Kidney epithelial cell (primary cell): ENCODE measurements at regions not wholly inside any gene's neighbourhood (a gene's known extent, or its start where the extent isn't known, plus 50 kb on each side); places are given as distances from the start of the nearest gene placed in this dataset.
A peak's percentile ranks its signal among the peaks of the same experiment; 100 is the strongest.

ENCODE experiments used
- DNase-seq: peaks from one replicate; pipeline ENCODE4 v3.0.0-alpha.2; 2010; ENCODE audit warnings: low read depth
- H3K27me3 ChIP-seq: 2 replicates; pipeline ENCODE4 v1.6.0; 2011; ENCODE audit warnings: low read length; ENCODE audit not compliant: control insufficient read depth, insufficient read depth
- H3K36me3 ChIP-seq: 2 replicates; pipeline ENCODE4 v1.5.1; 2011; ENCODE audit warnings: low read length; ENCODE audit not compliant: control insufficient read depth, insufficient read depth
- H3K4me3 ChIP-seq: 2 replicates; pipeline ENCODE4 v1.5.1; 2011; ENCODE audit warnings: low read depth, mild to moderate bottlenecking, control low read depth, low read length
- TF ChIP-seq, protein P1 (sequence below): IDR thresholded peaks from 2 replicates; pipeline ENCODE4 v1.5.1; 2011; ENCODE audit warnings: mild to moderate bottlenecking, moderate library complexity, low read length, control low read depth, inconsistent platforms; ENCODE audit not compliant: insufficient read depth, poor library complexity, severe bottlenecking

DNA sequence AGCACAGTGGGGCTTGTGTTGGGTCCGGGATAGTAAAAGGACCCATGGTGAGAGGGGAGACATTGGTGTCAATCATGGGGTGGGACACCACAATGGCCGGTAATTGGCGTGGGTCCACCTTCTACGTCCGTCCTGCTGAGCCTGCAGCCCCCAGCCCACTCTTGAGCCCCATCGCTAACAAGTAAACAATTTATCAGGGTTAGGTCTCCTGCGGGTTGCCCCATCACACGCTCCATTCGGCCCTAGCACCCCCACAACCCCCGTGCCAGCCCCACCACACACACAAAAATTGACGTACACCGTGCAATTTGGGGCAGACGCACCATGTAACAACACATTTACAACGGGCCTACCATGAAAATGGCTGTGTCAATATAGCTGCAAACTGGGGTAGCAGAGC is 86.5 kb upstream of the HTATIP2 start:
- TF ChIP-seq, protein P1, sequence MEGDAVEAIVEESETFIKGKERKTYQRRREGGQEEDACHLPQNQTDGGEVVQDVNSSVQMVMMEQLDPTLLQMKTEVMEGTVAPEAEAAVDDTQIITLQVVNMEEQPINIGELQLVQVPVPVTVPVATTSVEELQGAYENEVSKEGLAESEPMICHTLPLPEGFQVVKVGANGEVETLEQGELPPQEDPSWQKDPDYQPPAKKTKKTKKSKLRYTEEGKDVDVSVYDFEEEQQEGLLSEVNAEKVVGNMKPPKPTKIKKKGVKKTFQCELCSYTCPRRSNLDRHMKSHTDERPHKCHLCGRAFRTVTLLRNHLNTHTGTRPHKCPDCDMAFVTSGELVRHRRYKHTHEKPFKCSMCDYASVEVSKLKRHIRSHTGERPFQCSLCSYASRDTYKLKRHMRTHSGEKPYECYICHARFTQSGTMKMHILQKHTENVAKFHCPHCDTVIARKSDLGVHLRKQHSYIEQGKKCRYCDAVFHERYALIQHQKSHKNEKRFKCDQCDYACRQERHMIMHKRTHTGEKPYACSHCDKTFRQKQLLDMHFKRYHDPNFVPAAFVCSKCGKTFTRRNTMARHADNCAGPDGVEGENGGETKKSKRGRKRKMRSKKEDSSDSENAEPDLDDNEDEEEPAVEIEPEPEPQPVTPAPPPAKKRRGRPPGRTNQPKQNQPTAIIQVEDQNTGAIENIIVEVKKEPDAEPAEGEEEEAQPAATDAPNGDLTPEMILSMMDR, result no peak
- no peak overlapping the region for H3K4me3 ChIP-seq
- DNase-seq, result no peak
- no peaks in the 10 kb centered on the region for H3K27me3 ChIP-seq
- H3K36me3 ChIP-seq, result no peaks in the 10 kb centered on the region

DNA sequence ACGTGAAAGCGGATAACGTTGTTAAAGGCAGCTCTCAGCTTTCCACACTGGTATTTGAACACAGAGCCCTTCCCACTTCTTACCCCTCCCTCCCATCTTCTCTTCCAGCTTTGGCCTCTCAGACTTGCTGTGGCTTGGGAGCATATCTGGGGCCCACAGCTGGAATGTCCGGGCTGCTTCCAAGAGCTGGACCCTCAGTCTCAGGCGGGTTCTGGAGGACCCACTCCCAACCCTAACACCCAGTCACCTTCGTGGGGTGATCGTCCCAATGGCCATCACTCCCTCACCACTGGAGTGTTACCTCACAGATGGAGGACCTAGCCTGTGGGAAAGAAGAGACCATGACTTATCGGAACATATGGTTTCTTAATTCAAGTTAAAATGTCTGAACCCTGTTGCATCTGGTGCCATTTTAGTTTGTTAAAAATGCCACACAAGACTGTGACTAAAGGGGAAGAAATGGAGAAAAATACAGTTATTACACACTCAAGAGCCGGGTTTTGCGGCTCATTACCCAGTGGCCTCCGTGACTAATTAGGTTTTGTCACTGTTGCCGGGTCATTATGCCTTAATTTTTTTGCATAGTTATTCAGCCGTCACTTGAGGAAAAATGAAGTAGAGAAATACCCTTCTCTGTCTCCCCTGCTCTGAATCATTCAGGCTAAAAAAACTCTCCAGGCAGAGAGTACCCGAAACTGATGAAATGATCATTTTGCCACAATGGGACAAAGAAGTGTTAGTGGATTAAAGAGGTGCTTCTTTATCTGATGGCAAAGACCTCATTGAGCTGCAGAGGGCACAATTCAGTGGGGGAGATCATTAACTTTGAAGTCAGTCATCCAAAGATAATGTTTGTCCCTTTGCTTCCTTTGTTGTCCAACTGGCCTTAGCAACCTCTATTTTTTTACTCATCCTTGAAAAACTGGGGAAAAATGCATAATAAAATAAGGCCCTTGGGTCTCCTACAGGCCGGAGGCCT is 87.2 kb upstream of the HTATIP2 start:
- Histone ChIP-seq H3K4me3 (no peak overlapping the region), H3K36me3 (no peaks in the 10 kb centered on the region), H3K27me3 (no peaks in the 10 kb centered on the region)
- TF ChIP-seq, protein P1, result no peak
- DNase-seq, result peak; percentile 31

DNA sequence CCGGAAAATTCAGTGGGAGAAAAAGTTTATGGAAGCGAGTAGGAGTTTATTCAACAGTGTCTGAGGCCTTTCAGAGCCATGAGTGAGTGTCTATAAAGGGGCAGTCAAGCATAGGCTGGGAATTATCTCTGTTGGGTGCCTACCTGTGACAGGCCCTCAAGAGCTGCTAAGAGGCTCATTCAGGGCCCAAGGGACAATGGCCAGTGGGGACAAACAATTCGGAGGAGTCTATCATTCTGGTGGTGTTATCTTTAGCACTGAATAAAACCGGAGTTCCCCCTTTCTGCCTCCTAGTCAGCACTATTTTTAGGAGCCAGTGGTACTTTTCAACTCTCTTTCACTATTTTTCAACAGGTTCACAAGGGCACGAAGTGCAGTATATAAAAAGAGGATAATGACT is 89.5 kb upstream of the HTATIP2 start:
- H3K36me3 ChIP-seq, result no peaks in the 10 kb centered on the region
- TF ChIP-seq, protein P1, result no peak
- no peak for DNase-seq
- H3K27me3 ChIP-seq, result peaks cover 2% of the 10 kb centered on the region
- H3K4me3 ChIP-seq, result no peak overlapping the region

DNA sequence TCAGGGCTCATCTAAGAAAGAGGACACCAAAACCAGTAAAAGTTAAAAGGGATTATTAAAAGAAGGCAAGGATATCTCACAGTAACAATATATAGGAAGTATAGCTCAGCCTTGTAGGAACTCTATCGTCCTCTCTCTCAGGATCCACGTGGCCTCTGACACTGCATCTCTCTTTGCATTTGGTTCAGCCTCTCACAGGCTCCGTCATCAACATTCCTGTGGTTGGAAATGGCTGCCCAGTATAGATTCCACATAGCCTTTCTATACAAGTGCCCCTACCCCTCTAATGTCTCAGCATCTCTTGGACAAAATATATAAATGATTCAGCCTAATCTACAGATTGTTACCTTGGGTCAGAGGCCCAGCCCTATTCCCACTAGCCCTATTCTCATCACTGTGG is 101.3 kb upstream of the DBX1 start:
- Histone ChIP-seq H3K4me3 (no peak overlapping the region), H3K36me3 (no peaks in the 10 kb centered on the region), H3K27me3 (peaks cover 3% of the 10 kb centered on the region)
- TF ChIP-seq, protein P1, result no peak
- DNase-seq, result no peak

DNA sequence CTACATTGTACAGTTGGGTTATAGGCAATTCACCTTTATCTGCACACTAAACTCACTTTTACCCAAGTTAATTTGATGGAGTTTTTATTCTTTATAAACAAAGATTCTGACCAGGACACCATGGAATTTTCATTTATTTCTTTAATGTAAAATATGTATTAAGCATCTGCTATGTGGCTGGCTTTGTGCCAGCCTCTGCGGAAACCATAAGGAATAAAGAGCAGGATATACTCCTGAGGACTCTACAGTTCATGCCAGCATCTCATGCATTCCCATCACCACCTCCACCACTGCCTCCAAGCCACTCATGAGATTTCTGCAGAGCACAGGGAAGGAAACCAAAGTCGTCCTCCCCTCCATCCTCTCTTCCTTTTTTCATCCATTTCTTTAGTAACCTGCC is 100.0 kb upstream of the DBX1 start:
- DNase-seq, result no peak
- no peak overlapping the region for H3K4me3 ChIP-seq
- H3K27me3 ChIP-seq, result peaks cover 3% of the 10 kb centered on the region
- no peaks in the 10 kb centered on the region for H3K36me3 ChIP-seq
- TF ChIP-seq, protein P1, result no peak

DNA sequence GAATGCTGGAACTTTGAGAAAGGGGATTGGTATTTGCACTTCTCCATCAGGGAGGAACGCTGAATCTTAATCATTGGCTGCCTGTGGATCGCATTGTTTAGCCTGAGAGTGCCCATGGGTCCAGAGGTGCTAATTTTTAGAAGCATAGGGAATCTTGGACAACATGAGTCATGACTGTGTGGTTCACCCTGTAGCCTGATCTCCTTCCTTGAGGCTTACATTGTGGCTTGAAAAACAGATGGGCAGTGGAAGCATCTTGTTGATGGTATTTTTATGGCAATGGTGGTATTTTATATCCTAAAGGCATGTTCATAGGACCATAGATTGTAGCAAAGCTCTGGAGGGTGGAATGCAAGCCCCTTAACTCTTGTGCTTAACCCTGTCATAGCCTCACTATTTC is 99.2 kb upstream of the DBX1 start:
- TF ChIP-seq, protein P1, result no peak
- H3K27me3 ChIP-seq, result peaks cover 3% of the 10 kb centered on the region
- H3K4me3 ChIP-seq, result no peak overlapping the region
- no peaks in the 10 kb centered on the region for H3K36me3 ChIP-seq
- DNase-seq, result no peak
